ENCODE measurements at regions not wholly inside any gene's neighbourhood (a gene's known extent, or its start where the extent isn't known, plus 50 kb on each side); places are given as distances from the start of the nearest gene placed in this dataset.

- ATAC-seq (replicated peaks in 6 of 8): no peak
- H3K27ac ChIP-seq: no peak overlapping the region
- no peaks in the 10 kb centered on the region for H3K4me1 ChIP-seq (replicated peaks in 1 of 2)
- WGBS, 10 experiments: 78 to 100% (median 93%) methylated on average over 4 to 5 of the region's 5 CpGs; no CpG with 5 or more reads in 1 of the 10 experiments
- no peak overlapping the region for H3K4me3 ChIP-seq
- in situ Hi-C loops (cut with MboI; ENCODE audit: low pct_unique_long_range_greater_than_20kb in 2 of 9, low sequenced_read_pairs in 9 of 9, unreplicated experiment in 9 of 9): no loop called here
Observed at GRCh38 chr7:46738165-46738564, 817.1 kb upstream of the IGFBP3 start.

GRCh38 chr7:46725838-46726237 lies 804.8 kb upstream of the IGFBP3 start:
- H3K4me3 ChIP-seq: no peak overlapping the region
- in situ Hi-C loops (cut with MboI; ENCODE audit: low pct_unique_long_range_greater_than_20kb in 2 of 9, low sequenced_read_pairs in 9 of 9, unreplicated experiment in 9 of 9): no loop called here
- no peak for ATAC-seq (replicated peaks in 6 of 8)
- H3K4me1 ChIP-seq (replicated peaks in 1 of 2): no peaks in the 10 kb centered on the region
- no peak overlapping the region for H3K27ac ChIP-seq

- peak in 2 of 8 experiments; percentile 21 to 68 for ATAC-seq (replicated peaks in 6 of 8)
- in situ Hi-C loops (cut with MboI; ENCODE audit: low pct_unique_long_range_greater_than_20kb in 2 of 9, low sequenced_read_pairs in 9 of 9, unreplicated experiment in 9 of 9): no loop called here
- Histone ChIP-seq H3K27ac (no peak overlapping the region), H3K4me3 (no peak overlapping the region), H3K4me1 (replicated peaks in 1 of 2) (no peaks in the 10 kb centered on the region)
- WGBS, 10 experiments: 44 to 100% (median 63%) methylated on average over 1 of the region's 2 CpGs; no CpG with 5 or more reads in 6 of the 10 experiments
Observed at GRCh38 chr7:46725136-46725535, 804.1 kb upstream of the IGFBP3 start.

- ATAC-seq (replicated peaks in 6 of 8): no peak
- Histone ChIP-seq H3K27ac (no peak overlapping the region), H3K4me3 (no peak overlapping the region), H3K4me1 (replicated peaks in 1 of 2) (no peaks in the 10 kb centered on the region)
- in situ Hi-C loops (cut with MboI; ENCODE audit: low pct_unique_long_range_greater_than_20kb in 2 of 9, low sequenced_read_pairs in 9 of 9, unreplicated experiment in 9 of 9): no loop called here
- 38 to 100% (median 84%) methylated on average over 1 to 3 of the region's 4 CpGs; no CpG with 5 or more reads in 4 of the 10 experiments for WGBS, 10 experiments
Observed at GRCh38 chr7:46723742-46724141, 802.7 kb upstream of the IGFBP3 start.

- no peak for ATAC-seq (replicated peaks in 6 of 8)
- 0 to 100% (median 80%) methylated on average over 1 to 6 of the region's 7 CpGs; no CpG with 5 or more reads in 3 of the 10 experiments for WGBS, 10 experiments
- Histone ChIP-seq H3K4me3 (no peak overlapping the region), H3K27ac (no peak overlapping the region), H3K4me1 (replicated peaks in 1 of 2) (no peaks in the 10 kb centered on the region)
- in situ Hi-C loops (cut with MboI; ENCODE audit: low pct_unique_long_range_greater_than_20kb in 2 of 9, low sequenced_read_pairs in 9 of 9, unreplicated experiment in 9 of 9): no loop called here
Observed at GRCh38 chr7:46723003-46723402, 801.9 kb upstream of the IGFBP3 start.

GRCh38 chr7:46720761-46721160 lies 799.7 kb upstream of the IGFBP3 start:
- Histone ChIP-seq H3K27ac (no peak overlapping the region), H3K4me3 (no peak overlapping the region), H3K4me1 (replicated peaks in 1 of 2) (no peaks in the 10 kb centered on the region)
- ATAC-seq (replicated peaks in 6 of 8): no peak
- 42 to 83% (median 69%) methylated on average over 1 to 2 of the region's 2 CpGs; no CpG with 5 or more reads in 4 of the 10 experiments for WGBS, 10 experiments
- in situ Hi-C loops (cut with MboI; ENCODE audit: low pct_unique_long_range_greater_than_20kb in 2 of 9, low sequenced_read_pairs in 9 of 9, unreplicated experiment in 9 of 9): no loop called here

GRCh38 chr7:46719616-46720015 lies 798.5 kb upstream of the IGFBP3 start:
- 40 to 100% (median 73%) methylated on average over 1 of the region's 1 CpG; no CpG with 5 or more reads in 3 of the 10 experiments for WGBS, 10 experiments
- no peak for ATAC-seq (replicated peaks in 6 of 8)
- in situ Hi-C loops (cut with MboI; ENCODE audit: low pct_unique_long_range_greater_than_20kb in 2 of 9, low sequenced_read_pairs in 9 of 9, unreplicated experiment in 9 of 9): no loop called here
- H3K27ac ChIP-seq: no peak overlapping the region
- no peaks in the 10 kb centered on the region for H3K4me1 ChIP-seq (replicated peaks in 1 of 2)
- no peak overlapping the region for H3K4me3 ChIP-seq

- no peaks in the 10 kb centered on the region for H3K4me1 ChIP-seq (replicated peaks in 1 of 2)
- WGBS, 10 experiments: 82 to 100% (median 100%) methylated on average over 1 of the region's 1 CpG; no CpG with 5 or more reads in 6 of the 10 experiments
- no peak overlapping the region for H3K27ac ChIP-seq
- H3K4me3 ChIP-seq: no peak overlapping the region
- in situ Hi-C loops (cut with MboI; ENCODE audit: low pct_unique_long_range_greater_than_20kb in 2 of 9, low sequenced_read_pairs in 9 of 9, unreplicated experiment in 9 of 9): no loop called here
- no peak for ATAC-seq (replicated peaks in 6 of 8)
Observed at GRCh38 chr7:46716926-46717325, 795.9 kb upstream of the IGFBP3 start.

GRCh38 chr7:46715579-46715978 lies 794.5 kb upstream of the IGFBP3 start:
- Histone ChIP-seq H3K27ac (no peak overlapping the region), H3K4me3 (no peak overlapping the region), H3K4me1 (replicated peaks in 1 of 2) (no peaks in the 10 kb centered on the region)
- no peak for ATAC-seq (replicated peaks in 6 of 8)
- 80 to 100% (median 95%) methylated on average over 1 of the region's 1 CpG; no CpG with 5 or more reads in 1 of the 10 experiments for WGBS, 10 experiments
- in situ Hi-C loops (cut with MboI; ENCODE audit: low pct_unique_long_range_greater_than_20kb in 2 of 9, low sequenced_read_pairs in 9 of 9, unreplicated experiment in 9 of 9): no loop called here

- Histone ChIP-seq H3K4me1 (replicated peaks in 1 of 2) (no peaks in the 10 kb centered on the region), H3K4me3 (no peak overlapping the region), H3K27ac (no peak overlapping the region)
- no peak for ATAC-seq (replicated peaks in 6 of 8)
- in situ Hi-C loops (cut with MboI; ENCODE audit: low pct_unique_long_range_greater_than_20kb in 2 of 9, low sequenced_read_pairs in 9 of 9, unreplicated experiment in 9 of 9): no loop called here
Observed at GRCh38 chr7:46714904-46715303, 793.8 kb upstream of the IGFBP3 start.

- in situ Hi-C loops (cut with MboI; ENCODE audit: low pct_unique_long_range_greater_than_20kb in 2 of 9, low sequenced_read_pairs in 9 of 9, unreplicated experiment in 9 of 9): no loop called here
- ATAC-seq (replicated peaks in 6 of 8): peak in 1 of 8 experiments; percentile 19
- Histone ChIP-seq H3K4me1 (replicated peaks in 1 of 2) (no peaks in the 10 kb centered on the region), H3K27ac (no peak overlapping the region), H3K4me3 (no peak overlapping the region)
- 60 to 100% (median 85%) methylated on average over 1 to 4 of the region's 4 CpGs; no CpG with 5 or more reads in 1 of the 10 experiments for WGBS, 10 experiments
Observed at GRCh38 chr7:46713868-46714596, 793.0 kb upstream of the IGFBP3 start.

GRCh38 chr7:46710927-46711326 lies 789.9 kb upstream of the IGFBP3 start:
- in situ Hi-C loops (cut with MboI; ENCODE audit: low pct_unique_long_range_greater_than_20kb in 2 of 9, low sequenced_read_pairs in 9 of 9, unreplicated experiment in 9 of 9): no loop called here
- no peak overlapping the region for H3K4me3 ChIP-seq
- WGBS, 10 experiments: 0 to 86% (median 15%) methylated on average over 1 of the region's 1 CpG; no CpG with 5 or more reads in 2 of the 10 experiments
- no peaks in the 10 kb centered on the region for H3K4me1 ChIP-seq (replicated peaks in 1 of 2)
- ATAC-seq (replicated peaks in 6 of 8): no peak
- H3K27ac ChIP-seq: no peak overlapping the region

- peak in 4 of 8 experiments; percentile 33 to 60 (median 50) for ATAC-seq (replicated peaks in 6 of 8)
- Histone ChIP-seq H3K27ac (no peak overlapping the region), H3K4me1 (replicated peaks in 1 of 2) (no peaks in the 10 kb centered on the region), H3K4me3 (no peak overlapping the region)
- in situ Hi-C loops (cut with MboI; ENCODE audit: low pct_unique_long_range_greater_than_20kb in 2 of 9, low sequenced_read_pairs in 9 of 9, unreplicated experiment in 9 of 9): no loop called here
Observed at GRCh38 chr7:46707973-46708372, 786.9 kb upstream of the IGFBP3 start.
